BLaER1 (cell line): ENCODE measurements at regions not wholly inside any gene's neighbourhood (a gene's known extent, or its start where the extent isn't known, plus 50 kb on each side); places are given as distances from the start of the nearest gene placed in this dataset.
"Not testable (repeated sequence)": the region's sequence is repeated elsewhere in the genome, so short reads cannot be mapped to it uniquely, and the experiment has no call there.

Experiments
- H3K27ac ChIP-seq: shearing (Covaris generic); formaldehyde crosslinking; 2 replicates; pipeline ENCODE4 v1.8.1; 2022
- H3K27me3 ChIP-seq: shearing (Covaris generic); formaldehyde crosslinking; 2 replicates; pipeline ENCODE4 v1.8.1; 2022
- H3K36me3 ChIP-seq: shearing (Covaris generic); formaldehyde crosslinking; 2 replicates; pipeline ENCODE4 v1.8.1; 2022
- H3K4me1 ChIP-seq: shearing (Covaris generic); formaldehyde crosslinking; 2 replicates; pipeline ENCODE4 v1.8.1; 2022
- H3K4me2 ChIP-seq: shearing (Covaris generic); formaldehyde crosslinking; 2 replicates; pipeline ENCODE4 v1.8.1; 2022
- H3K4me3 ChIP-seq: shearing (Covaris generic); formaldehyde crosslinking; 2 replicates; pipeline ENCODE4 v1.8.1; 2022
- H3K9ac ChIP-seq: shearing (Covaris generic); formaldehyde crosslinking; 2 replicates; pipeline ENCODE4 v1.8.1; 2022
- H3K9me3 ChIP-seq: shearing (Covaris generic); formaldehyde crosslinking; 2 replicates; pipeline ENCODE4 v1.8.1; 2022
- H4K20me1 ChIP-seq: shearing (Covaris generic); formaldehyde crosslinking; 2 replicates; pipeline ENCODE4 v1.8.1; 2022
- Cebpa-rat ChIP-seq: shearing (Covaris generic); IDR thresholded peaks from 2 replicates; pipeline ENCODE4 v1.8.1; 2022

- H3K4me3 ChIP-seq, result no peak overlapping the region
- H3K36me3 ChIP-seq, result no peaks in the 10 kb centered on the region
- no peak overlapping the region for H3K4me2 ChIP-seq
- H4K20me1 ChIP-seq, result no peaks in the 10 kb centered on the region
- H3K27ac ChIP-seq, result no peak overlapping the region
- H3K9me3 ChIP-seq, result peaks cover 8% of the 10 kb centered on the region
- peaks cover 7% of the 10 kb centered on the region; the same call in 1 of the 2 replicates for H3K4me1 ChIP-seq
- TF ChIP-seq Cebpa-rat, result no peak
- no peak overlapping the region for H3K9ac ChIP-seq
- no peaks in the 10 kb centered on the region for H3K27me3 ChIP-seq
Measured at GRCh38 chr18:78818961-78819360, 160.7 kb upstream of the SALL3 start.

GRCh38 chr18:78820161-78820834 is 159.3 kb upstream of the SALL3 start:
- Histone ChIP-seq H4K20me1 (no peaks in the 10 kb centered on the region), H3K9me3 (peaks cover 8% of the 10 kb centered on the region), H3K4me3 (no peak overlapping the region), H3K27ac (no peak overlapping the region), H3K9ac (no peak overlapping the region), H3K4me1 (peaks cover 7% of the 10 kb centered on the region; the same call in 1 of the 2 replicates), H3K36me3 (no peaks in the 10 kb centered on the region), H3K4me2 (no peak overlapping the region), H3K27me3 (no peaks in the 10 kb centered on the region)
- TF ChIP-seq Cebpa-rat, result no peak

GRCh38 chr18:78821396-78821795 is 158.2 kb upstream of the SALL3 start:
- Histone ChIP-seq H3K4me3 (no peak overlapping the region), H3K27me3 (no peaks in the 10 kb centered on the region), H3K4me1 (peaks cover 6% of the 10 kb centered on the region; the same call in 1 of the 2 replicates), H4K20me1 (no peaks in the 10 kb centered on the region), H3K9me3 (peaks cover 8% of the 10 kb centered on the region), H3K36me3 (no peaks in the 10 kb centered on the region), H3K4me2 (no peak overlapping the region), H3K9ac (no peak overlapping the region), H3K27ac (no peak overlapping the region)
- TF ChIP-seq Cebpa-rat, result no peak

GRCh38 chr18:78822171-78822948 is 157.3 kb upstream of the SALL3 start:
- Histone ChIP-seq H3K4me3 (no peak overlapping the region), H3K4me2 (no peak overlapping the region), H3K9me3 (peaks cover 8% of the 10 kb centered on the region), H4K20me1 (no peaks in the 10 kb centered on the region), H3K27me3 (no peaks in the 10 kb centered on the region), H3K27ac (no peak overlapping the region), H3K4me1 (no peaks in the 10 kb centered on the region), H3K36me3 (no peaks in the 10 kb centered on the region), H3K9ac (no peak overlapping the region)
- no peak for TF ChIP-seq Cebpa-rat

GRCh38 chr18:78822949-78823285 is 156.7 kb upstream of the SALL3 start:
- H3K4me1 ChIP-seq, result no peaks in the 10 kb centered on the region
- peaks cover 8% of the 10 kb centered on the region for H3K9me3 ChIP-seq
- H3K27ac ChIP-seq, result no peak overlapping the region
- no peaks in the 10 kb centered on the region for H3K27me3 ChIP-seq
- no peaks in the 10 kb centered on the region for H4K20me1 ChIP-seq
- H3K36me3 ChIP-seq, result no peaks in the 10 kb centered on the region
- H3K9ac ChIP-seq, result no peak overlapping the region
- H3K4me3 ChIP-seq, result no peak overlapping the region
- TF ChIP-seq Cebpa-rat, result no peak
- H3K4me2 ChIP-seq, result no peak overlapping the region

- H3K36me3 ChIP-seq, result no peaks in the 10 kb centered on the region
- H3K9ac ChIP-seq, result no peak overlapping the region
- no peak overlapping the region for H3K4me2 ChIP-seq
- peaks cover 8% of the 10 kb centered on the region for H3K9me3 ChIP-seq
- H3K4me3 ChIP-seq, result no peak overlapping the region
- H3K4me1 ChIP-seq, result no peaks in the 10 kb centered on the region
- TF ChIP-seq Cebpa-rat, result no peak
- H3K27ac ChIP-seq, result no peak overlapping the region
- no peaks in the 10 kb centered on the region for H4K20me1 ChIP-seq
- H3K27me3 ChIP-seq, result no peaks in the 10 kb centered on the region
Measured at GRCh38 chr18:78825168-78825567, 154.4 kb upstream of the SALL3 start.

GRCh38 chr18:78826631-78827030 is 153.0 kb upstream of the SALL3 start:
- H3K27me3 ChIP-seq, result no peaks in the 10 kb centered on the region
- no peaks in the 10 kb centered on the region for H4K20me1 ChIP-seq
- no peak for TF ChIP-seq Cebpa-rat
- H3K4me2 ChIP-seq, result no peak overlapping the region
- no peaks in the 10 kb centered on the region for H3K36me3 ChIP-seq
- no peaks in the 10 kb centered on the region for H3K4me1 ChIP-seq
- peaks cover 8% of the 10 kb centered on the region for H3K9me3 ChIP-seq
- no peak overlapping the region for H3K27ac ChIP-seq
- H3K9ac ChIP-seq, result no peak overlapping the region
- no peak overlapping the region for H3K4me3 ChIP-seq

- H3K27me3 ChIP-seq, result no peaks in the 10 kb centered on the region
- no peak overlapping the region for H3K4me3 ChIP-seq
- no peaks in the 10 kb centered on the region for H3K36me3 ChIP-seq
- H3K9me3 ChIP-seq, result peaks cover 8% of the 10 kb centered on the region
- TF ChIP-seq Cebpa-rat, result no peak
- H3K4me2 ChIP-seq, result no peak overlapping the region
- H4K20me1 ChIP-seq, result no peaks in the 10 kb centered on the region
- H3K9ac ChIP-seq, result no peak overlapping the region
- no peak overlapping the region for H3K27ac ChIP-seq
- no peaks in the 10 kb centered on the region for H3K4me1 ChIP-seq
Measured at GRCh38 chr18:78827141-78827540, 152.5 kb upstream of the SALL3 start.

GRCh38 chr18:78828131-78828530 is 151.5 kb upstream of the SALL3 start:
- H3K9me3 ChIP-seq, result peaks cover 3% of the 10 kb centered on the region; the same call in 1 of the 2 replicates
- no peak overlapping the region for H3K4me2 ChIP-seq
- H3K27ac ChIP-seq, result no peak overlapping the region
- TF ChIP-seq Cebpa-rat, result no peak
- H4K20me1 ChIP-seq, result no peaks in the 10 kb centered on the region
- no peaks in the 10 kb centered on the region for H3K4me1 ChIP-seq
- H3K36me3 ChIP-seq, result no peaks in the 10 kb centered on the region
- H3K4me3 ChIP-seq, result no peak overlapping the region
- H3K27me3 ChIP-seq, result no peaks in the 10 kb centered on the region
- H3K9ac ChIP-seq, result no peak overlapping the region

GRCh38 chr18:78829026-78829425 is 150.6 kb upstream of the SALL3 start:
- not testable (repeated sequence) for H3K4me1 ChIP-seq, H3K27me3 ChIP-seq

More at GRCh38 chr18:78829026-78829425, 150.6 kb upstream of the SALL3 start:
- not testable (repeated sequence) for H3K9ac ChIP-seq, H3K4me2 ChIP-seq, H3K27ac ChIP-seq, H4K20me1 ChIP-seq, H3K9me3 ChIP-seq, H3K4me3 ChIP-seq, H3K36me3 ChIP-seq
